ENCODE measurements at regions not wholly inside any gene's neighbourhood (a gene's known extent, or its start where the extent isn't known, plus 50 kb on each side); places are given as distances from the start of the nearest gene placed in this dataset.

GRCh38 chr14:46344327-46344937, 307.1 kb downstream of the RPL10L start:
- no peak overlapping the region for H3K27ac ChIP-seq
- TF ChIP-seq ZFX (IDR thresholded peaks at IDR 0.05; ENCODE audit: borderline replicate concordance), result no peak
- TF ChIP-seq, protein P1, sequence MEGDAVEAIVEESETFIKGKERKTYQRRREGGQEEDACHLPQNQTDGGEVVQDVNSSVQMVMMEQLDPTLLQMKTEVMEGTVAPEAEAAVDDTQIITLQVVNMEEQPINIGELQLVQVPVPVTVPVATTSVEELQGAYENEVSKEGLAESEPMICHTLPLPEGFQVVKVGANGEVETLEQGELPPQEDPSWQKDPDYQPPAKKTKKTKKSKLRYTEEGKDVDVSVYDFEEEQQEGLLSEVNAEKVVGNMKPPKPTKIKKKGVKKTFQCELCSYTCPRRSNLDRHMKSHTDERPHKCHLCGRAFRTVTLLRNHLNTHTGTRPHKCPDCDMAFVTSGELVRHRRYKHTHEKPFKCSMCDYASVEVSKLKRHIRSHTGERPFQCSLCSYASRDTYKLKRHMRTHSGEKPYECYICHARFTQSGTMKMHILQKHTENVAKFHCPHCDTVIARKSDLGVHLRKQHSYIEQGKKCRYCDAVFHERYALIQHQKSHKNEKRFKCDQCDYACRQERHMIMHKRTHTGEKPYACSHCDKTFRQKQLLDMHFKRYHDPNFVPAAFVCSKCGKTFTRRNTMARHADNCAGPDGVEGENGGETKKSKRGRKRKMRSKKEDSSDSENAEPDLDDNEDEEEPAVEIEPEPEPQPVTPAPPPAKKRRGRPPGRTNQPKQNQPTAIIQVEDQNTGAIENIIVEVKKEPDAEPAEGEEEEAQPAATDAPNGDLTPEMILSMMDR (IDR thresholded peaks at IDR 0.05), result peak; percentile 85

GRCh38 chr14:46325777-46326176, 325.8 kb downstream of the RPL10L start:
- TF ChIP-seq, protein P1 (IDR thresholded peaks at IDR 0.05), result no peak
- no peak for TF ChIP-seq ZFX (IDR thresholded peaks at IDR 0.05; ENCODE audit: borderline replicate concordance)
- H3K27ac ChIP-seq, result no peak overlapping the region

DNA sequence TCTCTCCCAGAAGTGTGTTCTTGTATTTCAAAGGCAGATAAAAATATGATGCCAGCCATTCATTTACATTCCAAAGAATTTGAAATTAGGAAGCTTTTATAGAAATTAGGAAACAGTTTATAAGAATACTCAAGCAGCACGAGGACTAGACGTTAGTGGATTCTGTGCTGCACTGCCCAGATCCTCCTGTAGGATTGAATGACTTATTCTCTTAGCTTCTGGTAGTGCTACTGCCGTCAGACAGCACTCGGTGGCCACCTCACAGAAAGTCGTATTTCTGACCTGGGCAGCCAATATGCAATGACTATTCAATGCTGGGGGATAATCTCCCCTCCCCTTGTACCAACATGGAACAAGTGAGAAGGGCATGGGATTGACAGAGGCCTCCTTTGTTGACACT, 326.4 kb downstream of the RPL10L start:
- TF ChIP-seq, protein P1 (IDR thresholded peaks at IDR 0.05), result no peak
- no peak for TF ChIP-seq ZFX (IDR thresholded peaks at IDR 0.05; ENCODE audit: borderline replicate concordance)
- H3K27ac ChIP-seq, result no peak overlapping the region

DNA sequence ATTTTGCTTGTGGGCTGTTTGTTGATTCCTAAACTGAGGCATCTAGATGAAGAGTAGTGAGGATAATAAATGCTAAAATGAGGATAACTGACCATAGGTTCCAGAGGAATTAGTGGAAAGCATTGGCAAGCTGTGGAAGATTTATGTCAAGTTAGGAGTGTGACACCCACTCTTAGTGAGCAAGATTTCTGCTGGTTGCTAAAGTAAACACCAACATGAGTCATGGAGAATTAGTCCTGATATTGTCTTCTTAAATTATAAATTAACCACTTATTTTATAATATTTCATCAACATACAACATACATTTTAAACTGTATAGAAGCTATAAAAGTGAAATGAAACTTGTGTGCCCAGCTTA, 328.2 kb downstream of the RPL10L start:
- TF ChIP-seq, protein P1 (IDR thresholded peaks at IDR 0.05), result no peak
- no peak for TF ChIP-seq ZFX (IDR thresholded peaks at IDR 0.05; ENCODE audit: borderline replicate concordance)
- no peak overlapping the region for H3K27ac ChIP-seq

GRCh38 chr14:46322730-46323403, 328.7 kb downstream of the RPL10L start:
- TF ChIP-seq, protein P1 (IDR thresholded peaks at IDR 0.05), result no peak
- TF ChIP-seq ZFX (IDR thresholded peaks at IDR 0.05; ENCODE audit: borderline replicate concordance), result no peak
- no peak overlapping the region for H3K27ac ChIP-seq

- H3K27ac ChIP-seq, result no peak overlapping the region
- no peak for TF ChIP-seq ZFX (IDR thresholded peaks at IDR 0.05; ENCODE audit: borderline replicate concordance)
- TF ChIP-seq, protein P1 (IDR thresholded peaks at IDR 0.05), result no peak
These were observed 329.5 kb downstream of the RPL10L start for GRCh38 chr14:46322076-46322475.

DNA sequence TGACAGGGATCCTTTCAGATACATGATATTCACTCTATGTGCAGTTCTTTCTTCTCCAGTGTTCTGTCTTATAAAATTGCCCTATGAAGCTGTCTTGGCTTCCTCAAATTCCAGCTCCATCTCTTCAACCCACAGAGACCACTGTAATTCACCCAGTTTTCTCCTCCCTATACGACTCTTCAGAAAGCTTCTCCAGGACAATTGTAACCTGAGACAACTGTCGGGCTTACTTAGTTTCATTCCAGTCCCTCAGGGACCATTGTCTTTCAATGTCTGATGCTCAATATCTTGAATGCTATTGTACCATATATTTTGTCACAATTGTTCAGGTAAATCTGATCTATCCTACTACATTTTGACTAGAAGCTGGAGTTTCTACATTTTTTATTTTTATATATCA, 345.3 kb downstream of the RPL10L start:
- no peak overlapping the region for H3K27ac ChIP-seq
- TF ChIP-seq, protein P1 (IDR thresholded peaks at IDR 0.05), result no peak
- TF ChIP-seq ZFX (IDR thresholded peaks at IDR 0.05; ENCODE audit: borderline replicate concordance), result no peak
